Left lung (tissue), 4 donors: ENCODE measurements at regions not wholly inside any gene's neighbourhood (a gene's known extent, or its start where the extent isn't known, plus 50 kb on each side); places are given as distances from the start of the nearest gene placed in this dataset.

Experiments
- ATAC-seq: fragments of 200-7000 bp; cut with Tn5 transposase; one replicate; pipeline ENCODE4 v1.9.1; 2020; ENCODE audit warnings: moderate library complexity
- DNase-seq, 4 donors: peaks; one replicate each; pipeline ENCODE4 v3.0.0-alpha.2; 2013 to 2020
- H3K27ac ChIP-seq, 2 donors: fragments of 200-600 bp; sonication (generic) in 1 of 2; one replicate each; pipeline versions ENCODE4 v1.5.0 to v1.8.0; 2020 to 2021
- H3K27me3 ChIP-seq, 2 donors: fragments of 200-600 bp; sonication (generic) in 1 of 2; one replicate each; pipeline versions ENCODE4 v1.5.0 to v1.8.0; 2020 to 2021
- H3K36me3 ChIP-seq, 2 donors: fragments of 200-600 bp; sonication (generic) in 1 of 2; one replicate each; pipeline versions ENCODE4 v1.5.0 to v1.8.0; 2020 to 2021
- H3K4me1 ChIP-seq, 2 donors: fragments of 200-600 bp; one replicate each; pipeline ENCODE4 v1.8.0; 2021
- H3K4me3 ChIP-seq, 2 donors: fragments of 200-600 bp; sonication (generic) in 1 of 2; one replicate each; pipeline versions ENCODE4 v1.5.0 to v1.8.0; 2020 to 2021; ENCODE audit warnings: mild to moderate bottlenecking in 1 of 2
- H3K9me3 ChIP-seq, 2 donors: fragments of 200-600 bp; sonication (generic) in 1 of 2; one replicate each; pipeline versions ENCODE4 v1.5.0 to v1.8.0; 2020 to 2021
- intact Hi-C, 2 donors: fragments of 100-400 bp; cut with DNase I; formaldehyde crosslinking; loops; one replicate each; pipeline versions ENCODE4 v1.11.2 to v1.14.2; 2022
- TF ChIP-seq, protein P1 (sequence below), 2 donors: fragments of 200-600 bp; sonication (generic) in 1 of 2; IDR thresholded peaks; one replicate each; pipeline versions ENCODE4 v1.5.0 to v1.8.0; 2021; ENCODE audit warnings: antibody characterized with exemption in 2 of 2
- donor health status: DM: no; HTN: yes; CAD: no.
- donor health status: DM: no; HTN: no; CAD: no.

DNA sequence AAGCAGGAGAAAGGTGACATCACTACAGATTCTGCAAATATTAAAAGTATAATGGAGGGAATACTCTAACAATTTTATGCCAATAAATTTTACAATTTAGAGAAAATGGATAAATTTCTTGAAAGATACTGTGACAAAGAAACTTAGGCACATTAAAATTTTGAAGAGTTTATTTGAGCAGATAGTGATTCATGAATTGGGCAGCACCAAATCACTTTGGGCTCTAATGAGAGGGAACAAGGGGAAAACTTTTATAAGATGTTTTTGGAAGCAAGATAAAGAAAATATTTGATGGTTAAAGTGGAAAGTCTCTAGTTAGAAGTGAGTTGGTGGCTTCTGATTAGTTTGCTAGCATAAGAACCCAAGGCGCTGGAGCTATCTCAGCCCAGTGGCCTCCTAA, 55.2 kb upstream of the FMN2 start:
- no peak overlapping the region for H3K27ac ChIP-seq
- no peak for ATAC-seq
- H3K4me3 ChIP-seq, result no peak overlapping the region
- H3K4me1 ChIP-seq, result no peaks in the 10 kb centered on the region
- H3K36me3 ChIP-seq, result no peaks in the 10 kb centered on the region
- intact Hi-C loops, result loop anchor here in 1 of 2 donors (10.0 kb wide), 1 partner anchor 108 kb away; no protein-coding TSS in a partner anchor
- TF ChIP-seq, protein P1, sequence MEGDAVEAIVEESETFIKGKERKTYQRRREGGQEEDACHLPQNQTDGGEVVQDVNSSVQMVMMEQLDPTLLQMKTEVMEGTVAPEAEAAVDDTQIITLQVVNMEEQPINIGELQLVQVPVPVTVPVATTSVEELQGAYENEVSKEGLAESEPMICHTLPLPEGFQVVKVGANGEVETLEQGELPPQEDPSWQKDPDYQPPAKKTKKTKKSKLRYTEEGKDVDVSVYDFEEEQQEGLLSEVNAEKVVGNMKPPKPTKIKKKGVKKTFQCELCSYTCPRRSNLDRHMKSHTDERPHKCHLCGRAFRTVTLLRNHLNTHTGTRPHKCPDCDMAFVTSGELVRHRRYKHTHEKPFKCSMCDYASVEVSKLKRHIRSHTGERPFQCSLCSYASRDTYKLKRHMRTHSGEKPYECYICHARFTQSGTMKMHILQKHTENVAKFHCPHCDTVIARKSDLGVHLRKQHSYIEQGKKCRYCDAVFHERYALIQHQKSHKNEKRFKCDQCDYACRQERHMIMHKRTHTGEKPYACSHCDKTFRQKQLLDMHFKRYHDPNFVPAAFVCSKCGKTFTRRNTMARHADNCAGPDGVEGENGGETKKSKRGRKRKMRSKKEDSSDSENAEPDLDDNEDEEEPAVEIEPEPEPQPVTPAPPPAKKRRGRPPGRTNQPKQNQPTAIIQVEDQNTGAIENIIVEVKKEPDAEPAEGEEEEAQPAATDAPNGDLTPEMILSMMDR (IDR thresholded peaks at IDR 0.05), result no peak
- H3K9me3 ChIP-seq, result no peaks in the 10 kb centered on the region
- H3K27me3 ChIP-seq, result no peaks in the 10 kb centered on the region
- DNase-seq, result no peak
